ENCODE measurements at regions not wholly inside any gene's neighbourhood (a gene's known extent, or its start where the extent isn't known, plus 50 kb on each side); places are given as distances from the start of the nearest gene placed in this dataset.

DNA sequence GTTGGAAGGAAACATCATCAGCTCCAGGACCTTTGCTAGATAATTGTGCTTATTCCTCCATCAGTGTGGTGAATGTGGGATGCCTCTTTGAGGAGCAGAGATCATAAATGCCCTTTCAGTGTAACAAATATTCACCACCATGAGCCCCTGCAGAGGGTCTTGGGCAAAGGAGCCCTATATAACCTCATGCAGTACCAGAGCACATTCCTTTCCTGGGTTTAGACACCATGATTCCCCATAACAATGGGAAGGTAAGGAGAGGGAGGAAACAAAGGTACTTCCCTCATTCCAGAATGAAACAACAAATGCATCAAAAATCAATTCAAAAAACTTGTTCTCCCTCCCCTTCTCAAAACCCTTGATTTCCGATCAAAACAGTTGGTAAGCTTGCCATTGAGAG is 103.4 kb upstream of the PROX1 start:
- ChIA-PET CTCF (no interaction called here), POLR2A (no interaction called here)
- peaks cover 0 to 5% (median 0%) of the 10 kb centered on the region in 3 donors for H3K9me3 ChIP-seq (ENCODE audit: control extremely low read depth in 1 of 3, control insufficient read depth in 2 of 3, insufficient read depth in 1 of 3, low read length in 2 of 3)
- H3K79me2 ChIP-seq (ENCODE audit: control insufficient read depth, insufficient read depth, low read length): no peaks in the 10 kb centered on the region
- no peak overlapping the region for H3K27ac ChIP-seq (ENCODE audit: low read length in 2 of 2)
- no peak overlapping the region for H3K9ac ChIP-seq (ENCODE audit: low read length)
- no peak overlapping the region for H2AFZ ChIP-seq (ENCODE audit: insufficient read depth, low read depth, low read length, poor library complexity, severe bottlenecking)
- intact Hi-C loops (cut with micrococcal nuclease): no loop called here
- no peaks in the 10 kb centered on the region for H3K27me3 Mint-ChIP-seq
- H3K36me3 ChIP-seq (replicated peaks in 1 of 2; ENCODE audit: control extremely low read depth in 1 of 2, control insufficient read depth in 1 of 2, extremely low read depth in 1 of 2, insufficient read depth in 2 of 2, low read length in 1 of 2): no peaks in the 10 kb centered on the region
- H3K4me3 ChIP-seq (ENCODE audit: control extremely low read depth in 1 of 5, extremely low read depth in 1 of 5, insufficient read depth in 1 of 5, low read depth in 2 of 5, low read length in 4 of 5): no peak overlapping the region
- no peak overlapping the region for H3K27ac Mint-ChIP-seq
- DNase-seq (no peak), ATAC-seq (ENCODE audit: low read depth) (no peak)
- H3K4me1 ChIP-seq (ENCODE audit: control insufficient read depth in 2 of 2, insufficient read depth in 2 of 2, low read length in 2 of 2): no peaks in the 10 kb centered on the region
- WGBS (ENCODE audit: insufficient coverage): no CpG with 5 or more reads among the region's 1 CpG
- no peak for TF ChIP-seq EZH2 (IDR thresholded peaks at IDR 0.05; ENCODE audit: borderline replicate concordance, insufficient read depth, low read depth, low read length, poor library complexity, severe bottlenecking)
- TF ChIP-seq, protein P1, sequence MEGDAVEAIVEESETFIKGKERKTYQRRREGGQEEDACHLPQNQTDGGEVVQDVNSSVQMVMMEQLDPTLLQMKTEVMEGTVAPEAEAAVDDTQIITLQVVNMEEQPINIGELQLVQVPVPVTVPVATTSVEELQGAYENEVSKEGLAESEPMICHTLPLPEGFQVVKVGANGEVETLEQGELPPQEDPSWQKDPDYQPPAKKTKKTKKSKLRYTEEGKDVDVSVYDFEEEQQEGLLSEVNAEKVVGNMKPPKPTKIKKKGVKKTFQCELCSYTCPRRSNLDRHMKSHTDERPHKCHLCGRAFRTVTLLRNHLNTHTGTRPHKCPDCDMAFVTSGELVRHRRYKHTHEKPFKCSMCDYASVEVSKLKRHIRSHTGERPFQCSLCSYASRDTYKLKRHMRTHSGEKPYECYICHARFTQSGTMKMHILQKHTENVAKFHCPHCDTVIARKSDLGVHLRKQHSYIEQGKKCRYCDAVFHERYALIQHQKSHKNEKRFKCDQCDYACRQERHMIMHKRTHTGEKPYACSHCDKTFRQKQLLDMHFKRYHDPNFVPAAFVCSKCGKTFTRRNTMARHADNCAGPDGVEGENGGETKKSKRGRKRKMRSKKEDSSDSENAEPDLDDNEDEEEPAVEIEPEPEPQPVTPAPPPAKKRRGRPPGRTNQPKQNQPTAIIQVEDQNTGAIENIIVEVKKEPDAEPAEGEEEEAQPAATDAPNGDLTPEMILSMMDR (IDR thresholded peaks at IDR 0.05): no peak
- no peak overlapping the region for H3K4me2 ChIP-seq (replicated peaks; ENCODE audit: low read depth, low read length, poor library complexity, severe bottlenecking)
- H4K20me1 ChIP-seq (ENCODE audit: control insufficient read depth, insufficient read depth, low read length, poor library complexity, severe bottlenecking): no peaks in the 10 kb centered on the region
- H3K9me3 Mint-ChIP-seq (ENCODE audit: insufficient read depth): no peaks in the 10 kb centered on the region
- H3K27me3 ChIP-seq (replicated peaks in 1 of 4; ENCODE audit: control extremely low read depth in 1 of 4, control insufficient read depth in 3 of 4, insufficient read depth in 4 of 4, low read length in 3 of 4): no peaks in the 10 kb centered on the region
- no peaks in the 10 kb centered on the region for H3K4me1 Mint-ChIP-seq
- H3K4me3 Mint-ChIP-seq: no peak overlapping the region

DNA sequence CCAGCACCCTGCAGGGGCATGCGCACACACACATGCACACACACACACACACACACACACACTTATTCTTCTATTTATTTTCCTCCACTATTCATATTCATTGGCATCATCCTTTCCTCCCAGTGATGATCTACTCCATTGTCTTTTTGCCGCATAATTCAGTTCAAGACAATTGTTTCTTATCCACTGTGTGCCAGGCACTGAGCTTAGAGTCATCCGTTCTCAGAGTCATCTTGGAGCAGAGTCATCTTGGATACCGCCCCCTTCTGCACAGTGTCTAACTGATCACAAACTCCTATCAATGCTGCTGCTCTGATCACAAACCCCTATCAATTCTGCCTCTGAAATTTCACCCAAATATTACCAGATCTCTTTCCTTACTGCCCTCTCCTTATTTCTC is 102.8 kb upstream of the PROX1 start:
- Histone ChIP-seq H3K36me3 (replicated peaks in 1 of 2; ENCODE audit: control extremely low read depth in 1 of 2, control insufficient read depth in 1 of 2, extremely low read depth in 1 of 2, insufficient read depth in 2 of 2, low read length in 1 of 2) (no peaks in the 10 kb centered on the region), H3K27me3 (replicated peaks in 1 of 4; ENCODE audit: control extremely low read depth in 1 of 4, control insufficient read depth in 3 of 4, insufficient read depth in 4 of 4, low read length in 3 of 4) (no peaks in the 10 kb centered on the region), H3K4me3 (ENCODE audit: control extremely low read depth in 1 of 5, extremely low read depth in 1 of 5, insufficient read depth in 1 of 5, low read depth in 2 of 5, low read length in 4 of 5) (no peak overlapping the region), H3K9ac (ENCODE audit: low read length) (no peak overlapping the region), H3K27ac (ENCODE audit: low read length in 2 of 2) (no peak overlapping the region), H3K9me3 (ENCODE audit: control extremely low read depth in 1 of 3, control insufficient read depth in 2 of 3, insufficient read depth in 1 of 3, low read length in 2 of 3) (peaks cover 0 to 5% (median 0%) of the 10 kb centered on the region in 3 donors), H3K4me2 (replicated peaks; ENCODE audit: low read depth, low read length, poor library complexity, severe bottlenecking) (no peak overlapping the region), H3K4me1 (ENCODE audit: control insufficient read depth in 2 of 2, insufficient read depth in 2 of 2, low read length in 2 of 2) (no peaks in the 10 kb centered on the region), H2AFZ (ENCODE audit: insufficient read depth, low read depth, low read length, poor library complexity, severe bottlenecking) (no peak overlapping the region), H3K79me2 (ENCODE audit: control insufficient read depth, insufficient read depth, low read length) (no peaks in the 10 kb centered on the region), H4K20me1 (ENCODE audit: control insufficient read depth, insufficient read depth, low read length, poor library complexity, severe bottlenecking) (no peaks in the 10 kb centered on the region)
- TF ChIP-seq EZH2 (IDR thresholded peaks at IDR 0.05; ENCODE audit: borderline replicate concordance, insufficient read depth, low read depth, low read length, poor library complexity, severe bottlenecking): no peak
- TF ChIP-seq, protein P1 (IDR thresholded peaks at IDR 0.05): no peak
- H3K4me3 Mint-ChIP-seq: no peak overlapping the region
- intact Hi-C loops (cut with micrococcal nuclease): no loop called here
- DNase-seq (no peak), ATAC-seq (ENCODE audit: low read depth) (no peak)
- ChIA-PET POLR2A (no interaction called here), CTCF (no interaction called here)
- H3K27ac Mint-ChIP-seq: no peak overlapping the region
- no peaks in the 10 kb centered on the region for H3K4me1 Mint-ChIP-seq
- H3K9me3 Mint-ChIP-seq (ENCODE audit: insufficient read depth): no peaks in the 10 kb centered on the region
- H3K27me3 Mint-ChIP-seq: no peaks in the 10 kb centered on the region
- WGBS (ENCODE audit: insufficient coverage): 95% methylated on average over 4 of the region's 4 CpGs

All from B cell (primary cell).